ENCODE measurements at regions not wholly inside any gene's neighbourhood (a gene's known extent, or its start where the extent isn't known, plus 50 kb on each side); places are given as distances from the start of the nearest gene placed in this dataset.

DNA sequence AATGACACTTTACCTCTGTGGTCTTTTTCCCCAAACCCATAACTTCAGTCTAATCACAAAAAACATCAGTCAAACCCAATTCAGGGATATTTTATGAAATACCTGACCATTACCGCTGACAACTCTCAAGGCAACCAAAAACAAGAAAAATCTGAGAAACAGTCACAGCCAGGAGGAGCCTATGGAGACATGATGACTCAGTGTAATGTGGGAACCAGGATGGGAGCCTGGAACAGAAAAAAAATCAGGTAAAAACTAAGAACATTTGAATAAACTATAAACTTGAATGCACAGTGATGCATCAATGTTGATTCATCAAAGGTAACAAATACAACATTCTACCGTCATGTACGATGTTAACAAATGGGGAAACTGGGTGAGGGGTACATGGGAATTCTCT lies 84.1 kb upstream of the TSHZ2 start:
- no peaks in the 10 kb centered on the region for H3K9me3 Mint-ChIP-seq
- Histone ChIP-seq H3K36me3 (ENCODE audit: insufficient read depth, low read length) (no peaks in the 10 kb centered on the region), H3K4me3 (ENCODE audit: low read length) (no peak overlapping the region), H3K27me3 (ENCODE audit: control insufficient read depth in 1 of 2, insufficient read depth in 2 of 2, low read length in 2 of 2) (peaks cover 0 to 2% of the 10 kb centered on the region in 2 experiments), H3K9me3 (ENCODE audit: control insufficient read depth in 1 of 2, insufficient read depth in 1 of 2, low read length in 2 of 2) (no peaks in the 10 kb centered on the region), H3K27ac (ENCODE audit: low read depth in 1 of 2, low read length in 2 of 2) (no peak overlapping the region), H3K4me1 (ENCODE audit: insufficient read depth, low read length) (no peaks in the 10 kb centered on the region)
- POLR2A ChIA-PET: no interaction called here
- H3K4me1 Mint-ChIP-seq (ENCODE audit: low read depth): no peaks in the 10 kb centered on the region
- H3K27me3 Mint-ChIP-seq: no peaks in the 10 kb centered on the region
- TF ChIP-seq, protein P1, sequence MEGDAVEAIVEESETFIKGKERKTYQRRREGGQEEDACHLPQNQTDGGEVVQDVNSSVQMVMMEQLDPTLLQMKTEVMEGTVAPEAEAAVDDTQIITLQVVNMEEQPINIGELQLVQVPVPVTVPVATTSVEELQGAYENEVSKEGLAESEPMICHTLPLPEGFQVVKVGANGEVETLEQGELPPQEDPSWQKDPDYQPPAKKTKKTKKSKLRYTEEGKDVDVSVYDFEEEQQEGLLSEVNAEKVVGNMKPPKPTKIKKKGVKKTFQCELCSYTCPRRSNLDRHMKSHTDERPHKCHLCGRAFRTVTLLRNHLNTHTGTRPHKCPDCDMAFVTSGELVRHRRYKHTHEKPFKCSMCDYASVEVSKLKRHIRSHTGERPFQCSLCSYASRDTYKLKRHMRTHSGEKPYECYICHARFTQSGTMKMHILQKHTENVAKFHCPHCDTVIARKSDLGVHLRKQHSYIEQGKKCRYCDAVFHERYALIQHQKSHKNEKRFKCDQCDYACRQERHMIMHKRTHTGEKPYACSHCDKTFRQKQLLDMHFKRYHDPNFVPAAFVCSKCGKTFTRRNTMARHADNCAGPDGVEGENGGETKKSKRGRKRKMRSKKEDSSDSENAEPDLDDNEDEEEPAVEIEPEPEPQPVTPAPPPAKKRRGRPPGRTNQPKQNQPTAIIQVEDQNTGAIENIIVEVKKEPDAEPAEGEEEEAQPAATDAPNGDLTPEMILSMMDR (IDR thresholded peaks at IDR 0.05): no peak
- H3K4me3 Mint-ChIP-seq: no peak overlapping the region
- H3K36me3 Mint-ChIP-seq (ENCODE audit: low read depth): no peaks in the 10 kb centered on the region
- DNase-seq (no peak), ATAC-seq (ENCODE audit: poor library complexity) (no peak)
- intact Hi-C loops (cut with DNase I, micrococcal nuclease): no loop called here
- CTCF ChIA-PET: no interaction called here
- H3K27ac Mint-ChIP-seq: no peak overlapping the region

DNA sequence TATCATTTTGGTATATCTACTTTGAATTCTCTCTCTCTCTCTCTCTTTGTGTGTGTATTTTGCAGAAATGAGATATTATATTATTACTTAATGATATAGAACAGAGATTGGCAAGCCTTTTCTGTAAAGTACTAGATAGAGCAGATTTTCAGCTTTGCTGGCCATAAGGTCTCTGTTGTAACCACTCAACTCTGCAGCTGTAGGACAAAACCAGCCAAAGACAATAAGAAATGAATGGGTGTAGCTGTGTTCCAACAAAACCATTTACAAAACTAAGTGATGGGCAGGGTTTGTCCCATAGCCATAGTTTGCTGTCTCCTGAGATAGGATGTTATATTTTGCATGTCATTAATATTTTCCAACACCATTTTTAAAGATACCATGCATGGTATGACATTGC lies 91.2 kb upstream of the TSHZ2 start:
- Histone ChIP-seq H3K4me3 (ENCODE audit: low read length) (no peak overlapping the region), H3K36me3 (ENCODE audit: insufficient read depth, low read length) (no peaks in the 10 kb centered on the region), H3K9me3 (ENCODE audit: control insufficient read depth in 1 of 2, insufficient read depth in 1 of 2, low read length in 2 of 2) (no peaks in the 10 kb centered on the region), H3K27me3 (ENCODE audit: control insufficient read depth in 1 of 2, insufficient read depth in 2 of 2, low read length in 2 of 2) (no peaks in the 10 kb centered on the region), H3K27ac (ENCODE audit: low read depth in 1 of 2, low read length in 2 of 2) (no peak overlapping the region), H3K4me1 (ENCODE audit: insufficient read depth, low read length) (no peaks in the 10 kb centered on the region)
- H3K4me3 Mint-ChIP-seq: no peak overlapping the region
- no peaks in the 10 kb centered on the region for H3K27me3 Mint-ChIP-seq
- intact Hi-C loops (cut with DNase I, micrococcal nuclease): no loop called here
- POLR2A ChIA-PET: no interaction called here
- no peak overlapping the region for H3K27ac Mint-ChIP-seq
- H3K4me1 Mint-ChIP-seq (ENCODE audit: low read depth): no peaks in the 10 kb centered on the region
- TF ChIP-seq, protein P1 (IDR thresholded peaks at IDR 0.05): no peak
- CTCF ChIA-PET: no interaction called here
- ATAC-seq (ENCODE audit: poor library complexity): no peak
- peaks cover 2% of the 10 kb centered on the region for H3K9me3 Mint-ChIP-seq
- DNase-seq: no peak
- H3K36me3 Mint-ChIP-seq (ENCODE audit: low read depth): no peaks in the 10 kb centered on the region

DNA sequence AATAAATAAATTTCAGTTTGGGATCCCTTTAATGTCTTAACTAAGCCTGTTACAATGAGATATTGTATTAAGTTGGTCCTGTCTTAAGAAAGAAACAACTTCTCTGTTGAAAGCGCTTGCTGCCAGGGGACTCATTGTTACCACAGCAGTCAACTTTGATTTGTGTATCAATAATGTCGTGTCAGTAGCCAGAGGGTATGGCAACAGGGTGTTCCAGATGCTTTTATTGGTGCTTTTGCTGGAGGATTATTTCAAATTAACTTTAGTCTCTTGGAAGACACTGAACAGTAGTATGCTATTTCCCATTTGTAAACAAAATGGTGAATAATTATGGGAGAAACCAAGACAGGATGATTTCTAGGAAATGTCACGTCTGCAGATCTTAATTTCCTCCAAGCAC lies 91.9 kb upstream of the TSHZ2 start:
- ChIA-PET CTCF (no interaction called here), POLR2A (no interaction called here)
- Histone ChIP-seq H3K9me3 (ENCODE audit: control insufficient read depth in 1 of 2, insufficient read depth in 1 of 2, low read length in 2 of 2) (no peaks in the 10 kb centered on the region), H3K27me3 (ENCODE audit: control insufficient read depth in 1 of 2, insufficient read depth in 2 of 2, low read length in 2 of 2) (no peaks in the 10 kb centered on the region), H3K27ac (ENCODE audit: low read depth in 1 of 2, low read length in 2 of 2) (no peak overlapping the region), H3K4me1 (ENCODE audit: insufficient read depth, low read length) (no peaks in the 10 kb centered on the region), H3K4me3 (ENCODE audit: low read length) (no peak overlapping the region), H3K36me3 (ENCODE audit: insufficient read depth, low read length) (no peaks in the 10 kb centered on the region)
- Mint-ChIP-seq H3K27ac (no peak overlapping the region), H3K4me1 (ENCODE audit: low read depth) (no peaks in the 10 kb centered on the region), H3K9me3 (peaks cover 2% of the 10 kb centered on the region), H3K4me3 (no peak overlapping the region), H3K27me3 (no peaks in the 10 kb centered on the region), H3K36me3 (ENCODE audit: low read depth) (no peaks in the 10 kb centered on the region)
- ATAC-seq (ENCODE audit: poor library complexity) (no peak), DNase-seq (no peak)
- TF ChIP-seq, protein P1 (IDR thresholded peaks at IDR 0.05): no peak
- intact Hi-C loops (cut with DNase I, micrococcal nuclease): no loop called here
